HEK293T (cell line): ENCODE measurements at regions not wholly inside any gene's neighbourhood (a gene's known extent, or its start where the extent isn't known, plus 50 kb on each side); places are given as distances from the start of the nearest gene placed in this dataset.

Experiments
- CTCF ChIA-PET: fragments of 350-600 bp; formaldehyde crosslinking; extraction: SDS; loops from one replicate; lab custom pipeline; 2021; ENCODE audit warnings: antibody characterized with exemption, inconsistent platforms; lab: Yijun Ruan, JAX
- POLR2A ChIA-PET: fragments of 350-600 bp; formaldehyde crosslinking; extraction: SDS; loops from one replicate; lab custom pipeline; 2020; ENCODE audit warnings: antibody characterized with exemption, inconsistent platforms; lab: Yijun Ruan, JAX
- DNase-seq: peaks from one replicate; pipeline ENCODE4 v3.0.0; 2012; ENCODE audit warnings: mixed read lengths; ENCODE audit errors: extremely low spot score
- ARNT ChIP-seq: fragments of 450-650 bp; IDR thresholded peaks from 2 replicates; pipeline ENCODE4 v1.6.1; 2017; ENCODE audit warnings: mild to moderate bottlenecking
- BHLHE40 ChIP-seq: fragments of 450-650 bp; IDR thresholded peaks from 2 replicates; pipeline ENCODE4 v1.6.1; 2016; ENCODE audit warnings: mild to moderate bottlenecking, moderate library complexity, borderline replicate concordance
- CTBP1 ChIP-seq: fragments of 450-650 bp; IDR thresholded peaks from 2 replicates; pipeline ENCODE4 v1.6.1; 2016; ENCODE audit warnings: borderline replicate concordance
- ELF4 ChIP-seq: fragments of 450-650 bp; IDR thresholded peaks from 2 replicates; pipeline ENCODE4 v1.6.1; 2017; ENCODE audit warnings: antibody characterized with exemption
- FOXA1 ChIP-seq: fragments of 450-650 bp; IDR thresholded peaks from 2 replicates; pipeline ENCODE4 v1.6.1; 2016; ENCODE audit warnings: mild to moderate bottlenecking
- FOXK2 ChIP-seq: fragments of 450-650 bp; IDR thresholded peaks from 2 replicates; pipeline ENCODE4 v1.6.1; 2016; ENCODE audit warnings: mild to moderate bottlenecking
- FOXM1 ChIP-seq: fragments of 450-650 bp; IDR thresholded peaks from 2 replicates; pipeline ENCODE4 v1.6.1; 2017; ENCODE audit warnings: mild to moderate bottlenecking, borderline replicate concordance
- HDGF ChIP-seq: fragments of 450-650 bp; IDR thresholded peaks from 2 replicates; pipeline ENCODE4 v1.6.1; 2017; ENCODE audit warnings: antibody characterized with exemption, borderline replicate concordance
- L3MBTL2 ChIP-seq: fragments of 450-650 bp; conservative IDR thresholded peaks from 2 replicates; pipeline ENCODE4 v1.6.1; 2016; ENCODE audit warnings: mild to moderate bottlenecking
- LEF1 ChIP-seq: fragments of 450-650 bp; IDR thresholded peaks from 2 replicates; pipeline ENCODE4 v1.6.1; 2017; ENCODE audit warnings: mild to moderate bottlenecking, borderline replicate concordance
- NFRKB ChIP-seq: fragments of 450-650 bp; IDR thresholded peaks from 2 replicates; pipeline ENCODE4 v1.6.1; 2016; ENCODE audit warnings: mild to moderate bottlenecking, moderate library complexity
- PKNOX1 ChIP-seq: fragments of 450-650 bp; IDR thresholded peaks from 2 replicates; pipeline ENCODE4 v1.6.1; 2016
- SP1 ChIP-seq: fragments of 450-650 bp; IDR thresholded peaks from 2 replicates; pipeline ENCODE4 v1.6.1; 2017
- SUZ12 ChIP-seq: fragments of 450-650 bp; IDR thresholded peaks from 2 replicates; pipeline ENCODE4 v1.6.1; 2016; ENCODE audit warnings: mild to moderate bottlenecking
- TARDBP ChIP-seq: fragments of 450-650 bp; IDR thresholded peaks from 2 replicates; pipeline ENCODE4 v1.6.1; 2016
- ZNF384 ChIP-seq: fragments of 450-650 bp; IDR thresholded peaks from 2 replicates; pipeline ENCODE4 v1.6.1; 2016

- TF ChIP-seq FOXK2 (no peak), HDGF (no peak), ELF4 (no peak)
- POLR2A ChIA-PET: no interaction called here
- DNase-seq: no peak
- CTCF ChIA-PET: no interaction called here
These were observed 141.7 kb upstream of the TMEM72 start for GRCh38 chr10:44769450-44769849.

- no peak for TF ChIP-seq NFRKB
- no peak for TF ChIP-seq LEF1
- no peak for TF ChIP-seq ZNF384
- TF ChIP-seq SUZ12: no peak
- TF ChIP-seq BHLHE40: no peak
- no peak for TF ChIP-seq ELF4
- no peak for TF ChIP-seq SP1
- no peak for TF ChIP-seq TARDBP
- no peak for TF ChIP-seq FOXA1
- no peak for TF ChIP-seq HDGF
- no peak for TF ChIP-seq PKNOX1
- TF ChIP-seq ARNT: no peak
- TF ChIP-seq L3MBTL2: no peak
- no peak for TF ChIP-seq FOXM1
- ChIA-PET POLR2A (no interaction called here), CTCF (interaction anchor here (0.9 kb wide), 1 partner anchor 10 kb away, joined by 3 read pairs; no protein-coding TSS in a partner anchor)
- DNase-seq: no peak
These were observed 139.7 kb upstream of the TMEM72 start for GRCh38 chr10:44771233-44771995.

- no peak for DNase-seq
- ChIA-PET POLR2A (no interaction called here), CTCF (no interaction called here)
- TF ChIP-seq FOXK2: no peak
- TF ChIP-seq LEF1: no peak
- no peak for TF ChIP-seq ELF4
- no peak for TF ChIP-seq TARDBP
- TF ChIP-seq BHLHE40: no peak
- TF ChIP-seq FOXA1: no peak
- no peak for TF ChIP-seq PKNOX1
- TF ChIP-seq L3MBTL2: no peak
- no peak for TF ChIP-seq HDGF
- TF ChIP-seq NFRKB: no peak
- no peak for TF ChIP-seq SP1
- no peak for TF ChIP-seq SUZ12
- no peak for TF ChIP-seq ARNT
- TF ChIP-seq ZNF384: no peak
- no peak for TF ChIP-seq CTBP1
- no peak for TF ChIP-seq FOXM1
These were observed 137.6 kb upstream of the TMEM72 start for GRCh38 chr10:44773565-44773964.

- no peak for TF ChIP-seq FOXM1
- CTCF ChIA-PET: no interaction called here
- no peak for DNase-seq
- POLR2A ChIA-PET: no interaction called here
These were observed 136.3 kb upstream of the TMEM72 start for GRCh38 chr10:44774676-44775401.

GRCh38 chr10:44775402-44775741, 135.8 kb upstream of the TMEM72 start:
- DNase-seq: no peak
- no peak for TF ChIP-seq ARNT
- TF ChIP-seq LEF1: no peak
- no peak for TF ChIP-seq ZNF384
- TF ChIP-seq FOXK2: no peak
- TF ChIP-seq FOXM1: no peak
- TF ChIP-seq CTBP1: no peak
- no peak for TF ChIP-seq SP1
- ChIA-PET POLR2A (no interaction called here), CTCF (no interaction called here)

GRCh38 chr10:44776181-44776580, 135.0 kb upstream of the TMEM72 start:
- TF ChIP-seq SUZ12 (no peak), L3MBTL2 (no peak), ELF4 (no peak), HDGF (no peak), SP1 (no peak), TARDBP (no peak), FOXK2 (no peak), PKNOX1 (no peak), FOXA1 (no peak), BHLHE40 (no peak), ZNF384 (no peak), ARNT (no peak), NFRKB (no peak), CTBP1 (no peak), LEF1 (no peak), FOXM1 (no peak)
- DNase-seq: no peak
- ChIA-PET POLR2A (no interaction called here), CTCF (no interaction called here)
